ENCODE measurements at regions not wholly inside any gene's neighbourhood (a gene's known extent, or its start where the extent isn't known, plus 50 kb on each side); places are given as distances from the start of the nearest gene placed in this dataset.

- no peak for DNase-seq
- Mint-ChIP-seq H3K9me3 (ENCODE audit: unreplicated experiment) (no peaks in the 10 kb centered on the region), H3K4me3 (ENCODE audit: unreplicated experiment) (no peak overlapping the region), H3K27ac (ENCODE audit: unreplicated experiment) (no peak overlapping the region), H3K27me3 (ENCODE audit: insufficient read depth, unreplicated experiment) (no peaks in the 10 kb centered on the region), H3K4me1 (ENCODE audit: low read depth, unreplicated experiment) (no peaks in the 10 kb centered on the region), H3K36me3 (ENCODE audit: insufficient read depth, unreplicated experiment) (no peaks in the 10 kb centered on the region)
- no TSS peak for BruUV-seq (replicated peaks)
- H3K4me1 ChIP-seq = no peaks in the 10 kb centered on the region
- ChIA-PET POLR2A (no interaction called here), CTCF (no interaction called here)
- H3K9me3 ChIP-seq = no peaks in the 10 kb centered on the region
- no peaks in the 10 kb centered on the region for H3K27me3 ChIP-seq (replicated peaks; ENCODE audit: control insufficient read depth, insufficient read depth, low read length)
- TF ChIP-seq CTCF (IDR thresholded peaks at IDR 0.05; ENCODE audit: insufficient read depth in 1 of 2, low read depth in 1 of 2, low read length in 1 of 2, severe bottlenecking in 1 of 2, unreplicated experiment in 1 of 2) = no peak
- H3K36me3 ChIP-seq (ENCODE audit: control insufficient read depth, insufficient read depth, low read length) = no peaks in the 10 kb centered on the region
- H3K4me3 ChIP-seq (ENCODE audit: low read depth, low read length) = no peak overlapping the region
- intact Hi-C loops (cut with micrococcal nuclease; ENCODE audit: unreplicated experiment) = no loop called here
These were observed 381.2 kb upstream of the RORB start for GRCh38 chr9:74115976-74116375.

- no peak overlapping the region for H3K4me3 ChIP-seq (ENCODE audit: low read depth, low read length)
- no peaks in the 10 kb centered on the region for H3K4me1 Mint-ChIP-seq (ENCODE audit: low read depth, unreplicated experiment)
- CTCF ChIA-PET = no interaction called here
- no peaks in the 10 kb centered on the region for H3K36me3 Mint-ChIP-seq (ENCODE audit: insufficient read depth, unreplicated experiment)
- POLR2A ChIA-PET = no interaction called here
- DNase-seq = no peak
- H3K27me3 ChIP-seq (replicated peaks; ENCODE audit: control insufficient read depth, insufficient read depth, low read length) = no peaks in the 10 kb centered on the region
- no peak overlapping the region for H3K27ac Mint-ChIP-seq (ENCODE audit: unreplicated experiment)
- intact Hi-C loops (cut with micrococcal nuclease; ENCODE audit: unreplicated experiment) = no loop called here
- no peaks in the 10 kb centered on the region for H3K4me1 ChIP-seq
- H3K9me3 Mint-ChIP-seq (ENCODE audit: unreplicated experiment) = no peaks in the 10 kb centered on the region
- TF ChIP-seq CTCF (IDR thresholded peaks at IDR 0.05; ENCODE audit: insufficient read depth in 1 of 2, low read depth in 1 of 2, low read length in 1 of 2, severe bottlenecking in 1 of 2, unreplicated experiment in 1 of 2) = no peak
- H3K27me3 Mint-ChIP-seq (ENCODE audit: insufficient read depth, unreplicated experiment) = no peaks in the 10 kb centered on the region
- H3K9me3 ChIP-seq = no peaks in the 10 kb centered on the region
- no TSS peak for BruUV-seq (replicated peaks)
- H3K36me3 ChIP-seq (ENCODE audit: control insufficient read depth, insufficient read depth, low read length) = no peaks in the 10 kb centered on the region
- no peak overlapping the region for H3K4me3 Mint-ChIP-seq (ENCODE audit: unreplicated experiment)
These were observed 380.0 kb upstream of the RORB start for GRCh38 chr9:74117151-74117550.

- Histone ChIP-seq H3K36me3 (ENCODE audit: control insufficient read depth, insufficient read depth, low read length) (no peaks in the 10 kb centered on the region), H3K4me3 (ENCODE audit: low read depth, low read length) (no peak overlapping the region), H3K27me3 (replicated peaks; ENCODE audit: control insufficient read depth, insufficient read depth, low read length) (no peaks in the 10 kb centered on the region), H3K4me1 (no peaks in the 10 kb centered on the region), H3K9me3 (no peaks in the 10 kb centered on the region)
- H3K27ac Mint-ChIP-seq (ENCODE audit: unreplicated experiment) = no peak overlapping the region
- DNase-seq = no peak
- TF ChIP-seq CTCF (IDR thresholded peaks at IDR 0.05; ENCODE audit: insufficient read depth in 1 of 2, low read depth in 1 of 2, low read length in 1 of 2, severe bottlenecking in 1 of 2, unreplicated experiment in 1 of 2) = no peak
- H3K4me3 Mint-ChIP-seq (ENCODE audit: unreplicated experiment) = no peak overlapping the region
- H3K9me3 Mint-ChIP-seq (ENCODE audit: unreplicated experiment) = no peaks in the 10 kb centered on the region
- no peaks in the 10 kb centered on the region for H3K4me1 Mint-ChIP-seq (ENCODE audit: low read depth, unreplicated experiment)
- ChIA-PET POLR2A (no interaction called here), CTCF (no interaction called here)
- intact Hi-C loops (cut with micrococcal nuclease; ENCODE audit: unreplicated experiment) = no loop called here
- H3K36me3 Mint-ChIP-seq (ENCODE audit: insufficient read depth, unreplicated experiment) = no peaks in the 10 kb centered on the region
- BruUV-seq (replicated peaks) = no TSS peak
- H3K27me3 Mint-ChIP-seq (ENCODE audit: insufficient read depth, unreplicated experiment) = no peaks in the 10 kb centered on the region
These were observed 379.4 kb upstream of the RORB start for GRCh38 chr9:74117731-74118130.

Measured in Caco-2 (cell line).